CD1c-positive myeloid dendritic cell (primary cell): ENCODE measurements at regions not wholly inside any gene's neighbourhood (a gene's known extent, or its start where the extent isn't known, plus 50 kb on each side); places are given as distances from the start of the nearest gene placed in this dataset.
"Not testable (repeated sequence)": the region's sequence is repeated elsewhere in the genome, so short reads cannot be mapped to it uniquely, and the experiment has no call there.

Experiments
- DNase-seq: peaks from one replicate; pipeline ENCODE4 v3.0.0-alpha.2; 2016; ENCODE audit errors: extremely low spot score

DNA sequence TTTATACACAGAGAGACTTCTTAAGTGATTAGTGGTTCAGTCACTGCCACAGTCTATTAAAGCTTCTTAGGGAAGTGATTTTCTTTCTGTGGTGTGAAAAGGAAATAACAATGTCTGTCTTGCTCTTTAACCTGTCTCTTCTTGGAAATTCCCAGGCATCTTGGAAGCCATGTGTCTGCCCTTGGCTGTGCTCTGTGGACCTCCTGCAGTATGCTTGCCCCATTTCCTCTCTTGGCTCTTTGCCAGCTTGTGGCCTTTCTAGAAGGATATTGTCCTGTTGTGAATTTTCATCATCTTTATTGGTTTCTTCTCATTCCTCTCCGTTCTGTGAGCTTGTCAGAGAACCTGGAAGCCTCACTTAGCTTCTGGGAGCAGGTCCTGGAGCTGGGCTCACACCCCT lies 338.4 kb upstream of the C2CD4B start:
- DNase-seq = no peak

DNA sequence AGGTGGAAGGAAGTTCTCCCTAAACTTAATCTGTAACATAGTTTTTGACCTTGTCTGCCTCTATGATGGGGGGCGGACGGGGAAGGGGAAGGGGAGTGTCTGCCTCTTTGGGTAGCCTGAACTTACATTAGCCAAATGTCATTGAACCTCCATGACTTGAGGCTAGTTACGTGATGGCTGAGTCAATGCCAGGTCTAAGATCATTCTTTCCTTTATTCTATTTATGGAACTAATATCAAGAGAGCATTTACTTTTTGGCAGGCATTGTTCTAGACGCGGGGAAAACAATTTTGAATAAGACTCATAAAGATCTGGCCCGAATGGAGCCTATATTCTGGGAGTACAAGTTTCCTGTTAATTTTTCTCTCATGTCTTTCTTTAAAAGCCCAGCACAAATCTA lies 340.7 kb upstream of the C2CD4B start:
- DNase-seq = no peak

DNA sequence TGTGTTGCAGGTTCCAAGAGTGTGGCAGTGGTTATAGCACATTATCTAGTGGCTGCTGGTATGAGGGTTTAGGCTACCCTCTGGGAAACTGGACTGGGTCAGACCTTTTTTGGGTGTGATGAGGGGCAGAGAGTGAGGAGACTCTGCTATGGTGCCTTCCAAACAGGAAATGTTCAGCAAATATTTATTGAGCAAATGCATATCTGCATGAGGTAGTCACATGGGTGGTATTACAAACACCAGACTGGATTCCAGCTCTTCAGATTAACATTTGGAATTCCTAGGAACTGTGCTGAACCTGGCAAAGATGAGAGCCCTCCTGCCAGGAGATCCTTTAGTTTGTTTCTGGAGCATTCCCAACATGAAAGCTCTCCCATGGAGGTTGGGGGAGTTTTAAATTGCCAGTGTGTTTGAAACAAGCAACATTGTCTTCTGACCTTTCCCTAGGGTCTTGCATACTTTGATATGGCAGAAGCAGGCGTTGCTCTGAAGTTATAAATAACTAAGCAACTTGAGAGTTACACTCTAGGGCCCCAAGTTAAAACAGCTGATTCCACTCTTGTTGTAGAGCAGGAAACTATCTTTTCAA lies 341.2 kb upstream of the C2CD4B start:
- DNase-seq = no peak

DNA sequence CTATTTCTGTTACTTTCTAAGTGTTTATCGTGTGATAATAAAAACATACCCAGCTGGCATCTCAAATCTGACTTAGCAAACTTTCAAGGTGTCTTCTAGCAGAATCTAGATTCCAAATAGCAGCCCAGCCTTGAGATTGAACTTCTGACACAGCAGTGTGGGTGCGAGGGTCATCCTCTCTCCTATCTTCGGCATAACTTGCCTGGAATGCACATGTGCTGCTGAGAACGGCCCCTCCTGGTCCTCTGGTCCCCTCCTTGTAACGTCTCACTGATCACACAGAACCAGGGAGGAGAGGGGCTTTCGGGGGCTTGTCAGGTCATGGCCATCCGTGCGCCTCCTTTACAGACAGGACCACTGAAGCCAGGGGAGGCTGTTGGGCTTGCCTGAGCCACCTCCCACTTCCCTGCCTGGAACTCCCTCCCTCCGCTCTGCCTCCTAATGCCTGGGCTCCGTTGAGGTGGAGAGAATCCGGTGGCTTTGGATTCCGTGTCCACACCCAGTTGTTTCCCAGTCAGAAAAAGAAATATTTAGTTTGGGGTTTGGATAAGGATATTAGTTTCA lies 344.4 kb upstream of the C2CD4B start:
- no peak for DNase-seq

DNA sequence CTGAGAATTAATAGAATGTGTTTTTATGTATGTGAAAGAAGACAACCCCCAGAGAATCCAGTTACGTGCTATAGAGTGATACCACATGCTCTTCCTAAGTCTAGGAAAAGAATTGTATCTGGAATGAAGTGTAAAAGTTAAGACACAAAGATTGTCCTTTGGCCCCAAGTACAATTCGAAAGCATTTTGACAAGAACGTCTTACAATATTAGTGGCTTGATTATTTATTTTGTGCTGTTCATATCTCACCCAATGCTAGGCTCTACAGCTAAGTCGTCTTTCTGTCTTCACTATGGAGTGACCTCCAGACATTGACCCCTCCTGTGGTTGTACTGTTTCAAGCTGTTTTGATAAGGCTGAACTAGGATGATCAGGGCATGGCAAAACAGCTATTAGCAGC lies 345.7 kb upstream of the C2CD4B start:
- no peak for DNase-seq

DNA sequence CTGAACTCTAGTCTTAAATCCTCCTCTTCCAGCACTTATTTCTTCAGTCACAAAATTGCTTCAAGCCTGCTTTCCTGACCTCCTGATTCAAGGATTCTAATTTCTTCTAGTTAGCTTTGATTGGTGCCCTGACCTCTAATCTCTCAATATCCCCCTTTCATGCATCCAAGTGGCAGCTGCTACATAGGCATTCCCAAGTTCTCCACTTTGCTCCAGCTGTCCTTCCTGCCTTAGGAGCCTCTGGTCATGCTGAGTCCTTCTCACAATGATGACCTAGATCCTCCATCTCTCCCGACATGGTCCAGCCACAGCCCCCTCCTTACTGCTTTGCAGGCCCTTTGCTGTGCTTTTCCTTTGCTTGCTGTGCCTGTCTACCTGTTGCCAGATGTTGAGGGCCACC lies 347.8 kb upstream of the C2CD4B start:
- DNase-seq = no peak

DNA sequence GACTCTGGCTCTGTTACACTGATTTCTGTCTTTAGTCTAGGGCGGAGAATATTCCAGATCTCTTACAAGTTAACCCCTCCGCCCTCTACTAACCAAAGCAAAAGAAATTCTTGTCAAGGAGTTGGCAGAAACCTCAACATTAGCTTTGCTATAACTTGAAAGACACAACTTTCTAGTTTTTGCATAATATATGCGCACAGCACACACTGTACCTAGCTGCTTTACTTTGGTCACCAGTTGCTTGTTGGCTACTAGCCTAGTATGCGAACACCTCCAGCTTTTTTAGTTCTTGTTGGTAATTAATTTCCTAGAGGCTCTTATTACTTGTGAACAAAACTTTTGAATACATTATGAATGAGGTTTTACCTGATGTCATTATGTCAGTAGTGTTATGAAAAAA lies 348.8 kb upstream of the C2CD4B start:
- DNase-seq = no peak

DNA sequence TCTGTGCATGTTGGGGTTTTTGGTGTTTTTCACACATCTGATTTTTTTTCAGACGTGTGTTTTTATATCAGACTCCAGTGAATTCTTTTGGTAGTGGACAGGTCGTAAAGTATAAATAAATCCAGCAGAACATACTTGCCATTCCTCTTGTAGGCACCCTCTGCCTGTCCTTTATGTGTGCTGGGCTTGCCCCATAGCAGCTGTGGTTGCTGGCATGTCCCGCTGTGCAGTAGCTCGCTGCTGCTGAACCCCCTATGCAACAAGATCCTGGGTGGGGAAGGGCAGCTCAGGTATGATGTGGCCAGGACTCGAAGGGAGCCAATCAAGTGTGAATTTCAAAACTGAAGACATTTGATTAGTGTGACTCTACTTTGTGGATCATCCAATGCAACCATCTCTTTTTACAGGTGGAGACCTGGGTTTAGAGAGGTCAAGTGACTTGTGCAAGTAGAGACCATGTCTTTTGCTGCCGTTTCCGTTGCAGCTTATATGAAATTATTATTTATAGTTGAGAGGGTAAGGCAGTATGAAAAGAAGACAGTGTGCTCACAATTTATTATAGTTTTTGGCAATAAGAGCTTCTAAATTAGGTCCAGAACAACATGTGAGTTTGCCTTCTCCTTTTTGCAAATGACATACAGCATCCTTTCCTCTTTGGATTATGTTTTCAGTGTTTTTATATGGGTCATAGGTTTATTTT lies 350.8 kb upstream of the C2CD4B start:
- DNase-seq = no peak

DNA sequence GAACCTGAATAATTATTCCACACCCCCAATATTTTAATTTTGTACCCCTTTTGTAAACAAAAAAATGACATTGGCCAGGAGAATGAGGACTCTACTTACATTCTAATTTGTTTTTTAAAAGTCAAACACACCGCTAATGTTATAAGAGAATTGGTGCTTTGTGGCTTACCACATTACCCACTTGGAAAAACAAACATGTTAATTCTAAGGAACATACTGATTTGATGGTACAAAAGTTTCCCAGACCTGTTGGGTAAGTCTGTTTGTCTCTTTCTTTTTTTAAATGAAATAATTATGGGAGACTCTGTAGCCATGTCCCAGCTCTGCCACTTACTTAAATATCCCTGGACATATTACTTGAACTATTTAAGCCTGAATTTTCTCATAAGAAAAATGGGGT lies 352.5 kb upstream of the C2CD4B start:
- DNase-seq = no peak

DNA sequence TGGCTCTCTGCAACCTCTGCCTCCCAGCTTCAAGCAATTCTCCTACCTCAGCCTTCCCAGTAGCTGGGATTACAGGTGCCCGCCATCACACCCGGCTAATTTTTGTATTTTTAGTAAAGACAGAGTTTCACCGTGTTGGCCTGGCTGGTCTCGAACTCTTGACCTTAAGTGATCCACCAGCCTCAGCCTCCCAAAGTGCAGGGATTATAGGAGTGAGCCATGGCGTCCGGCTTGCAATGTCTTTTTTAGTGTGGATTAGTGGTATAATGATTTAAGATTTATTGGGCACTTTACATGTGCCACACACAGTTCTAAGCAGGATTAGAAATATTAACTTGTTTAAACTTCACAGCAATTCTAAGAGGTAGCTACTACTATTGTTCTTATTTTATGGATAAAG lies 353.6 kb upstream of the C2CD4B start:
- not testable (repeated sequence) for DNase-seq

DNA sequence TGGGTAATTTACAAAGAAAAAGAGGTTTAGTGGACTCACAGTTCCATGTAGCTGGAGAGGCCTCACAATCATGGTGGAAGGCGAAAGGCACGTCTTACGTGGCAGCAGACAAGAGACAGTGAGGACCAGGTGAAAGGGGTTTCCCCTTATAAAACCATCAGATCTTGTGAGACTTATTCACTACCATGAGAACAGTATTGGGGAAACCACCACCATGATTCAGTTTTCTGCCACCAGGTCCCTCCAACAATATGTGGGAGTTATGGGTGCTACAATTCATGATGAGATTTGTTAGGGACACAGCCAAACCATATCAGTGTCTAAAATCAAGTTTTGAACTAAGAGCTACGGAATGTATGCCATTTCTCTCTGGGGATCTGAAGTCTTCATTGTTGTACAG lies 354.8 kb upstream of the C2CD4B start:
- no peak for DNase-seq

DNA sequence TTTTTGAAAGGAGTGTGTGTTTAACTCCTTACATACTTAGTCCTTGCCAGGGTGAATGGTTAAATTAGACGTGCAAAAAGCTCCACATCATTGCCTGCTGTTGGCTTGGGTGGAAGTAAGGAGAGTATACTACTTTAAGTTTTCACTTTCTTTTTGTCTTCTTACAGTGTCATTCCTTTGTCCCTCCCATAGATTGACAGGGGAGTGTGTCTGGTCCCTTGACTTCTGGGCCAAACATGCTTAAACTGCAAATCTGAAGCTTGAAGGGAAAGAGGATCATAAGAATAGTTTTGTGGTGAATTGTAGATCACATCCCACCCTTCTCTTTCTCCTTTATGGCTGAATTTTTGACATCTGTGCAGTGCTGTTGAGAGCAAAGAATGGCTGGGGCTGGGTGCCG lies 355.8 kb upstream of the C2CD4B start:
- no peak for DNase-seq

DNA sequence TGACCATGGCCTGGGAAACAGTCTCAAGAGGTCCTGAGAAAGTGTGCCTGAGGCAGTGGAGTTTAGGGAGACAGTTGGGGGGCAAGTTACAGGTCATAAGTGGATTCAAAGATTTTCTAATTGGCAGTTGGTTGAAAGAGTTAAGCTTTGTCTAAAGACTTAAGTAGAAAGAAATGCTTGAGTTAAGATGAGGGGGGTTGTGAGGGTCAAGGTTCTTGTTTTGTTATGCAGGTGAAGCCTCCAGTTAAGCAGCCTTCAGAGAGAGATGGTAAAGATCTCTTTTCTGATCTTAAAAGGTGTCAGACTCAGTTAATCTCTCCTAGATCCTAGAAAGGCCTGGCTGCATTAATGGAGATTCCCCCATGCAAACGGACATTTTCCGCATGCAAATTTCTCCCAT lies 356.3 kb upstream of the C2CD4B start:
- no peak for DNase-seq

DNA sequence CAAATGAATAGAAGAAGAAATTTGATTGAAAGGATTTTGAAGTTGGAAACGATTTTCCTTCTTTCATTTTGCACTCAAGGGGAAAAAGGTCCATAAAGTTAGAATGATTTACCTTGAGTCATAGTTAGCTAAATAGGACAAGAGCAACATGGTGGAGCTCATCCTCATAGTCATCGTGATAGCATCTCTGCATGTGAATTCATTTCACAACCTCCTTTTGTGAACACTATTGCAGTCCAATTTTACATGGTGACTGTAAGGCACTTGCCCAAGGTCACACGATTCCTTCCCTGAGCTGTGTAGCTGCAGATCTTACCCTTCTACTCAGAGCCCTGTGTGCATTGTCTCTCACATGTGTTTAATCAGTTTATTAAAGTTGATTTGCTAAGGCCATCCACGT lies 359.8 kb upstream of the C2CD4B start:
- no peak for DNase-seq

DNA sequence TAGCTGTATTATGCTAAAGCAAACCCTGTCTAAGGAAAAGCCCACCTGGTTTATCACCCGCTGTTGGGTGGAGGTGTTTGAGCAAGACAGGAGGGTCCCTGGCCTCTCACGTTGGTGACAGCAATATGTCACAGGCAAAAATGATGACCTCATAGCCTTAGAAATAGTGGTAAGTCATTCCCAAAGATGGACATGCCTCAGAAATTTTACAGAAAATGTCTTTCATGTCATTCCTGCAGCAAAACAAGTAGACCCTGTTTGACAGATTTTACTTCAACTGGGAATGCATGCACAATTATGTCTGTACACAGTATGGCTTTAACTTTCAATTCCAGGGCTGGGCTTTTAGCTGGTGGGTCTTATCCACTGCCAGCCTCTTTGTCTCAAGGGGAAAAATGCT lies 362.3 kb upstream of the C2CD4B start:
- no peak for DNase-seq

DNA sequence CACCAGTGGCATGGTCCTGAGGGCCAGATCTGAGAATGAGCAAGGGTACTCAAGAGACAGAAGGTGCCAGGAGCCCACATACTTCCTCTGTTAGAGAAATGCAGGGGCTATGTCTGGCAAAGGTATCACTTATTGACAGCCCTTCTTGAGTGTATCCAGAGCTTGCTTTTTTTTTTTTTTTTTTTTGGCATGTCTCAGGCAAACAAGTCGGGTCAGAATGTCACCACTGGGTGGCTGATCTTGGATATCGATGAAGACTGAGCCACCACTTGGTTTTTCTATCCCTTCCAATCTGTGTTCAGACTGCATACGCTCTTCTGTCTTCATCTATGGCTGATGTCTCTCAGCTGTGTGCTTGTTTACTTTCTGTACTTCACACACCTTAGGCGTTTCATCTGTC lies 363.4 kb upstream of the C2CD4B start:
- no peak for DNase-seq

DNA sequence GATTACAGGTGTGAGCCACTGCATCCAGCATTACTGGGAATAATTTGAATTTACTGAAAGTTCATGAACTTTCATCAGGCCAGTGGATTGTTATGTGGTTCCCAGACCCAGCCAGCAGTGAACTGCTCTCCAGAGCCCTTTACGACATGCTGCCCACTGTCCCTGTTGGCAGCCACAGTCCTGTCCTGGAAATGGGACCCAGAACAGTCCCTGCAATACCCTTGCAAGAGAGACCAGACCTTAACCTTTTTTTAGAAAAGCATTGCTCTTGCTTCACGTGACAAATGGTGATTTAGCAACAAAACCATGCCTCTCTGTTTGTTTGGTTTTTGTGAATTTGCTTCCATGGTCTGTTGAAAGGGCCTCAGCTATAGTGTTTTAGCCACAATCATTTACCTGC lies 367.3 kb upstream of the C2CD4B start:
- DNase-seq = no peak

DNA sequence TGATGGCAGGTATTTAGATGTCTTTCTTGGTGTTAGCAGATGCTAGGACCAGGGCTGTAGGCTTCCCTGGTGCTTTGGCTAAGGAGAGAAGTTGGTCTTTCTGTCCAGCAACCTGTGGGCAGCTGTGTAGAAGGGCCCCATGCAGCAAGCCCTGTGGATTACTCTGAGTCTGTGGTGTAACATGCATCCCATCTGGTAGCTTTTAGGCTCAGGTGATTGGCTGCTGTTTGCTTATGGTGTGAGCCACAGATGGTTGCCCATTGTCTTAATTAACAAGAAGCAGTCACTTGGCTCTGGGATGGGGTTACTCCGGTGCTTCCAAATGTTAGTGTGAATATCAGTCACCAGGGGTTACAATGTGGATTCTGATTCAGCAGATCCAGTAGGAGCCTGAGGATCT lies 368.6 kb upstream of the C2CD4B start:
- no peak for DNase-seq

DNA sequence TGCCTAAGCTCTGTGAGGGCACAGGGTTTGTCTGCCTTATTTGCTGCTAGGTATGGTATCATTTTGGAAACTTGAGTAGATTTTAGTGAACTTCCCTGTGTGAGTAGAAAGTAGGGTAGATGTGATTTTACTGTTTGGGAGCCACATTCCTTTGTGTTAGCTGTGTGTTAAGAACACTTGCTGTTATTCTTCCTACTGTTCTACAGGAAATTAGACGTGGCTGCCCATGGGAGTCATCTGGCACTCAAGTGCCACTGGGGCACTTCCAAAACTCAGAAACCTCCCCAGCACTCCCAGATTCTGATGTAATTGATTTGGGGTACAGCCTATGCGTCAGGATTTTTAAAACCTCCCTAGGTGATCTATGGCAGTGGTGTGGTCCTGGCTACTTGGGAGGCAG lies 369.9 kb upstream of the C2CD4B start:
- no peak for DNase-seq

DNA sequence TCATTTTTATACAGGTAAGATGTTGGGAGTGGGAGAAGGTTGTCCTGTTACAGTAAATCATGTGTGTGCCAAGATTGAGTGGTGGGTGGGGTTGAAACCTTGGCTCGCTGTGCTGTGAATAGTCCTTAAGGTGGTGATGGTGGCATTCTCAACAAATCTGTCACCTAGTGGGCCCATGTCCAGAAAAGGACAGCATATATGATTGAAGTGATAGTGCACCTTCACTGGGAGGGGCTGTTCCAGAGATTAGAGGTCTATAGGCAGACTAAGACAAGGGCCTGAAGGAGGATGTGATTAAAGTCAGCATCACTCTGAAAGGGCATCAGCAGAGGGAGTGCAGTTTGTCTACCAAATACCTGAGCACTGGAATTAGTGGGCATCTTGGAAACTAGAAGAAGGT lies 374.2 kb upstream of the C2CD4B start:
- no peak for DNase-seq

DNA sequence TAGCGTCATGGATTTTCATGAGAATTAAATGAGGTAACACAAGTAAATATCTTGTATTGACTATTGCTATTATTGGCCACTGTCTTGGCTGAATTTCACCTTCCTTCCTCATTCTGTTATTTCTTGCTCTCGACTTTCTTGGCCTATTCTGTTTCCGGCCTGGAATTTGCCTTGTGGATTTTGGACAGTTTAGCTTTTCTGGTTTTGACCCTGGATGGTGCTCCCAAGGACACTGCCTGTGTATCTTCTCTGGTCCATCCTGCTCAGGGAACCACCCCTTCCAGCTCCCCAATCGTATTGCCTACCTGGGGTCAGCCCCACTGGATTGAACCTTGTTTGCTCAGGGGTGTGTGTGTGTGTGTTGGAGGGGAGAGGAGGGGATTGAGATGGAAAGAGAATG lies 376.2 kb upstream of the C2CD4B start:
- DNase-seq = no peak

DNA sequence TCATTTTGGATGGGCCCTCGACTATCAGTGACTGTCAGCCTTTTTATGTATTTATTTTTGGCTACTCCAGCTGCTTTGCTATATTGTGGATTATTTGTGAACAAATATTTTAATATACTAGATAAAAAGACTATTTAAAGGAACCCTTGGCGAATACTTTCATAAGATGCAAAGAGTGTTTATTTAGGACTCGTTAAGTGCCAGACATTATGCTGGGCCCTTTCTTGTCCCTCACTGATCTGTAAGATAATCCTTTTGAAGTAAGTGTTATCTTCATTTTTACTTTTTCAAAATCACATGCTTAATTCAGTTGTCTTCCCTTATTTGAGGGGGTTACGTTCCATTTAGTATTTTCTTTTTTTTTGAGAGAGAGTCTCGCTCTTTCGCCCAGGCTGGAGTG lies 376.8 kb upstream of the C2CD4B start:
- no peak for DNase-seq

DNA sequence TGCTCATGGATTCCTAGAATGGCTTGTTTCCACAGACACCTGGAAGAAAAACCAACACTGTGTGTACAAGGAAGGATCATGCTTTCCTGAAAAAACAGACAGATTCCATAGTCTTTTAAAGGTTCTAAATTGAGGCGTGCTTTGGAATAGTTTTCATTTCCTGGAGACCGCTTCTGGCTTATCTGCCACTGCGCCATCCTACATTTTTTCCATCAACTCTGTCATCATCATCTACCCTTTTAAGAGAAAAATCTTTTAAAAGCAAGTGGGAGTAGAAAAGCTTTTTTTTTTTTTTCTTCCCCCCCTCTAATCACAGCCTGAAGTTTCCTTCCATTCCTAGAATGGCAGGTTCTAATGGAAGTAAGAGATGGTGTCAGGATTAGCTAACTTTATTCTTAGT lies 379.4 kb upstream of the C2CD4B start:
- DNase-seq = no peak
